ENCODE measurements at regions not wholly inside any gene's neighbourhood (a gene's known extent, or its start where the extent isn't known, plus 50 kb on each side); places are given as distances from the start of the nearest gene placed in this dataset.
"Not testable (repeated sequence)": the region's sequence is repeated elsewhere in the genome, so short reads cannot be mapped to it uniquely, and the experiment has no call there.

DNA sequence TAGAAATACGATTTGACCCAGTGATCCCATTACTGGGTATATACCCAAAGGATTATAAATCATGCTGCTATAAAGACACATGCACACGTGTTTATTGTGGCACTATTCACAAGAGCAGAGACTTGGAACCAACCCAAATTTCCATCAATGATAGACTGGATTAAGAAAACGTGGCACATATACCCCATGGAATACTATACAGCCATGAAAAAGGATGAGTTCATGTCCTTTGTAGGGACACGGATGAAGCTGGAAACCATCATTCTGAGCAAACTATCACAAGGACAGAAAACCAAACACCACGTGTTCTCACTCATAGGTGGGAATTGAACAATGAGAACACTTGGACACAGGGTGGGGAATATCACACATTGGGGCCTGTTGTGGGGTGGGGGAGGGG lies 1665.6 kb downstream of the PCDH9 start:
- DNase-seq (ENCODE audit: extremely low spot score); H3K4me3 ChIP-seq (ENCODE audit: low read depth, low read length); H3K27ac ChIP-seq (ENCODE audit: low read depth); H3K36me3 ChIP-seq (ENCODE audit: insufficient read depth); H3K4me1 ChIP-seq (ENCODE audit: insufficient read depth): not testable (repeated sequence)
- WGBS = 83% methylated on average over 5 of the region's 5 CpGs

DNA sequence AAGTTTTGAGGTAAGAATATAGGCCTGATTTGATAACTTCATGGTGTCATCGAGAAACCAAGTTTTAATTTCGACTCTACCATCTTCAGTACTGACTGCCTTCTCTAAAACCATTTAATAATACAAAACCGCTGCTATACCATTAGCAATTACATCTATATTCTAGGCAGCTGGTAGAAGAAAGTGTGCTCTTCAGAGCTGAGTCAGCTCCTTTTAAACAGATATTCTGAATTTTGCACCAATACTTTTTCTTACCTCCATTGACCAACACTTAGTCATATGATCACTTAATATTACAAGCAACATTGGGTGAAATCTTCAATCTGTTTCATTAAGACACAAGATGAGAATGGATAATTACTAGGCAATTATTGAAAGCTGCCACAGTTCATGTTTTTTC lies 1667.8 kb downstream of the PCDH9 start:
- Histone ChIP-seq H3K36me3 (ENCODE audit: insufficient read depth) (no peaks in the 10 kb centered on the region), H3K4me3 (ENCODE audit: low read depth, low read length) (no peak overlapping the region), H3K27ac (ENCODE audit: low read depth) (no peak overlapping the region), H3K4me1 (ENCODE audit: insufficient read depth) (no peaks in the 10 kb centered on the region)
- 91% methylated on average over 3 of the region's 3 CpGs for WGBS
- DNase-seq (ENCODE audit: extremely low spot score) = no peak

DNA sequence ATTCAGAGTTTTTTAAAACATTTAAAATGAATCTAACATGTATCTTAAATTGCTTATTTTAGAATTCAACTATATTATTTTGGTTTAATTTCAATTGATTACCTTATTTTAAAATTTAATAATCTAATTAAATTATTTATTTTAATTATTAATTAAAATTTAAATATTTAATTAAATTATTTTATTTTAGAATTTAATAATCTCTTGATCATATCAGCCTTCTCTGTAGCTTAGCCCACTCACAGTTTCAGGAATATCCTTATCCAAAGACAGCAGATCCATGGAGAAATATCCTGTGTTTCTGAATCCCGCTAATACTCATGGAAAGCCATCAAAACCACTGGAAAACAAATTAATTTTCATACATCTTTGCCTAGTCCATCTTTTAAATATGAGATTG lies 1669.2 kb downstream of the PCDH9 start:
- DNase-seq (ENCODE audit: extremely low spot score) = no peak
- WGBS = 98% methylated on average over 1 of the region's 1 CpG

DNA sequence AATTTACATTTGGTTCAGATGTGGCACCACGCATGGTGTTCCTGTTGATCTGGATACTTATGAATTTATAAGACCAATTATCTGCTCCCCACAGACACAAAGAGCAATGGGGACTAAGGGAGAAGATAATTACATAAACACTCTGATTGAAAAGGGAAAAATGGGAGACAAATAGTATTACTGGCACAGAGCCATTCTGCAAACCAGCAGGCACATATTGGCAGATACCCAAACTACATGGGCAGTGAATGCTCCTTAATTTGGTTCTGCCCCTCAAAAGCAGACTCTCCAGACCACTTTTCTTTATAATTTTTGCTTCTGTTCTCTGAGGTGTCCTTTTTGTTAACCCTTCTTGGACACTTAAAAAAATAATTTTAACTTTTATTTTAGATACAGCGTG lies 1674.2 kb downstream of the PCDH9 start:
- 90% methylated on average over 2 of the region's 2 CpGs for whole genome bisulfite sequencing
- H3K4me3 ChIP-seq (ENCODE audit: low read depth, low read length) = no peak overlapping the region
- DNase-seq (ENCODE audit: extremely low spot score) = no peak
- no peaks in the 10 kb centered on the region for H3K4me1 ChIP-seq (ENCODE audit: insufficient read depth)
- no peak overlapping the region for H3K27ac ChIP-seq (ENCODE audit: low read depth)
- no peaks in the 10 kb centered on the region for H3K36me3 ChIP-seq (ENCODE audit: insufficient read depth)

More for the DNA sequence above, 1669.2 kb downstream of the PCDH9 start:
- Histone ChIP-seq H3K4me3 (ENCODE audit: low read depth, low read length) (no peak overlapping the region), H3K27ac (ENCODE audit: low read depth) (no peak overlapping the region), H3K4me1 (ENCODE audit: insufficient read depth) (no peaks in the 10 kb centered on the region), H3K36me3 (ENCODE audit: insufficient read depth) (no peaks in the 10 kb centered on the region)

DNA sequence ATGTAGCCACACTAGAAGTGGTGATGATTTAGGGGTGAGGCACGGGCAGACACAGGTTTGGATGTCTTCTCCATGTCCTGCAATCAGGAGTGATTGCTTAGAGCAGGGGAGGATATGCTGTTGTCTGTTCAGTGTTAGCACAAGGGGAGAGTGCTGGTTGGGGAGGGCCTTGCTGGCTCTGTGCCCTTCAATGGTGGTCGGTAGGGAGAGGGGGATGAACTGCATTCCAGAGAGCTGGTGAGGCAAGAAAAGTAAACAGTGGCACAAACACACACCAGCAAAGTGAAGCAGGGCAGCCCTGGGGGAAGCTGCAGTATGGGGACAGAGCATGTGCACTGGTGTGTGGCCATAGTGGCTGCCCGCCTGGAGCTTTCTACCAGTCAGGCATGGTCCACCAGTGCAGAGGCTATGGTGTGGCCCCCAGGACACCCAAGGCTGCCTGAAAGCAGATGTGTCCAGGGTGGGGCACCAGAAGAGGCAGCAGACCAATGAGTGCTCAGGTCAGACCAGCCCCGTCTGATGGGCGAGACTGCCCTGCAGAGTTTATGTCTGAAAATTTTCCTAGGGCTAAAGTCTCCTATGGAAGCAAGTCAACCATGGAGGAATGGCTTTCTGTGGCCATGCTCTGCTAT lies 1676.9 kb downstream of the PCDH9 start:
- Histone ChIP-seq H3K27ac (ENCODE audit: low read depth) (no peak overlapping the region), H3K4me3 (ENCODE audit: low read depth, low read length) (no peak overlapping the region), H3K4me1 (ENCODE audit: insufficient read depth) (no peaks in the 10 kb centered on the region), H3K36me3 (ENCODE audit: insufficient read depth) (no peaks in the 10 kb centered on the region)
- DNase-seq (ENCODE audit: extremely low spot score) = no peak
- 63% methylated on average over 5 of the region's 5 CpGs for WGBS

DNA sequence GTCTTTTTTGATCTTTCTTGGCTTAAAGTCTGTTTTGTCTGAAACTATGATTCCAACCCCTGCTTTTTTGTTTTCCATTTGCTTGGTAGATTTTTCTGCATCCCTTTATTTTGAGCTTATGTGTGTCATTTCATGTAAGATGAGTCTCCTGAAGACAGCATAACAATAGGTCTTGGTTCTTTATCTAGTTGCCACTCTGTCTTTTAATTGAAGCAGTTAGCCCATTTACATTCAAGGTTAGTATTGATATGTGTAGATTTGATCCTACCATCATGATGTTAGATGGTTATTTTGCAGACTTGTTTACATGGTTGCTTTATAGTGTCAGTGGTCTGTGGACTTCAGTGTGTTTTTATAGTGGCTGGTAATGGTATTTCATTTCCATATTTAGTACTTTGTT lies 1678.9 kb downstream of the PCDH9 start:
- DNase-seq (ENCODE audit: extremely low spot score) = no peak
- H3K36me3 ChIP-seq (ENCODE audit: insufficient read depth) = no peaks in the 10 kb centered on the region
- no peaks in the 10 kb centered on the region for H3K4me1 ChIP-seq (ENCODE audit: insufficient read depth)
- no peak overlapping the region for H3K27ac ChIP-seq (ENCODE audit: low read depth)
- H3K4me3 ChIP-seq (ENCODE audit: low read depth, low read length) = no peak overlapping the region

DNA sequence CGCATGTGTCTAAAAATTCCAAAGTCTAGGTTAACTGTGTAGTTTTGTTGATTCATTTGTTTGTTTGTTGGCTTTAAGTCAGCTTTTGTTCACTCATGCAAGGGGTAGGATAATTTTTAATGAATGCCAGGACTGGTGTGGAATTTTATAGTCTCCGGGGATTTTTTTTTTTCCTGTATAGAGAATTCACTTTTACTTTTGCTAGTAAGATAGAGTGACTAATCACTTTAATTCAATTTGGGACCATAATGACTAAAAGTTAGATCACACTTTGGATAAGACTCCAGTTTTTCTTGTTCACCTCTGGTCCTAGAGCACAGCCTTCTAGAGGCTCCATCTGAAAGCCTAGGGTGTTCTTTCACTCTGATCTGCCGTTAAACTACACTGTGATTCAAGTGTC lies 1690.0 kb downstream of the PCDH9 start:
- 91% methylated on average over 3 of the region's 3 CpGs for WGBS
- no peak overlapping the region for H3K27ac ChIP-seq (ENCODE audit: low read depth)
- H3K4me1 ChIP-seq (ENCODE audit: insufficient read depth) = no peaks in the 10 kb centered on the region
- DNase-seq (ENCODE audit: extremely low spot score) = no peak
- H3K4me3 ChIP-seq (ENCODE audit: low read depth, low read length) = no peak overlapping the region
- no peaks in the 10 kb centered on the region for H3K36me3 ChIP-seq (ENCODE audit: insufficient read depth)

DNA sequence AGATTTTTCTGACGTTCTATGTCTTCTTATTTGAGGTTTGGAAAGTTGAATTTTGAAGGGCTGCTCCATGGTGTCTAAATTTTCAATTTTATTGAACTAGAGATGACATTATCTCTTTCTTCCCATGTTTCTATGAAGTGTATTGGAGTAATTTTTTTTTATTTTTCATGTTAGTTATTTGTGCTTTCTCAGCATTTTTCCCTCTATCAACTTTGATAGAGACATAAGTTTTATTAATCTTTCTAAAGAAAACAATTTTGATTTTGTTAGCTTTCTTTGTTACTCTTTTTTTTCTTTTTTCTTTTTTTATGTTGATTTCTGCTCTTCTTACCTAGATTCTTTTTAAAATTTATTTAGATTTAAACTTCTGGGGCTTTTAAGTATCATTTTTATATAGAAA lies 1694.8 kb downstream of the PCDH9 start:
- Histone ChIP-seq H3K4me3 (ENCODE audit: low read depth, low read length) (no peak overlapping the region), H3K27ac (ENCODE audit: low read depth) (no peak overlapping the region), H3K4me1 (ENCODE audit: insufficient read depth) (no peaks in the 10 kb centered on the region), H3K36me3 (ENCODE audit: insufficient read depth) (no peaks in the 10 kb centered on the region)
- no peak for DNase-seq (ENCODE audit: extremely low spot score)
- WGBS = 82% methylated on average over 1 of the region's 1 CpG

DNA sequence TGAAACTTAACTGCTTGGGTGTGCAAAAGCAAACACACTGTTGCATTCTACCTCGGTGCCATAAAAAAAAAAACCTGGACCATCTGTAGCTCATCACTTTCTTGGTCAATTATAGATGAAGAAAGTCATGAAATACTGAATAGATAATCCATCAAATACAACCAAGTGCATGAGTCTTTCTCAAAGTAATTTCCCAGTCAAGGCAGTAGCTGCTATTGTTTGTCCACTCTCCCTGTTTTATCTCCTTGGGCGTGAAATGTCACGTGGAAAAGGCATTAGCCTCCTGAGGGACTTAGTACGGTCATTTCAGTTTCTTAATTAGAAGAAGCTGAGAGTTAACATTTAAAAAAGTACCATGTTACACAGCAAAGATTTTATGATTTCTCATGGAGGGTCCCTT lies 1697.9 kb downstream of the PCDH9 start:
- DNase-seq (ENCODE audit: extremely low spot score) = no peak
- no peak overlapping the region for H3K27ac ChIP-seq (ENCODE audit: low read depth)
- H3K36me3 ChIP-seq (ENCODE audit: insufficient read depth) = no peaks in the 10 kb centered on the region
- no peak overlapping the region for H3K4me3 ChIP-seq (ENCODE audit: low read depth, low read length)
- WGBS = 78% methylated on average over 4 of the region's 4 CpGs
- no peaks in the 10 kb centered on the region for H3K4me1 ChIP-seq (ENCODE audit: insufficient read depth)

DNA sequence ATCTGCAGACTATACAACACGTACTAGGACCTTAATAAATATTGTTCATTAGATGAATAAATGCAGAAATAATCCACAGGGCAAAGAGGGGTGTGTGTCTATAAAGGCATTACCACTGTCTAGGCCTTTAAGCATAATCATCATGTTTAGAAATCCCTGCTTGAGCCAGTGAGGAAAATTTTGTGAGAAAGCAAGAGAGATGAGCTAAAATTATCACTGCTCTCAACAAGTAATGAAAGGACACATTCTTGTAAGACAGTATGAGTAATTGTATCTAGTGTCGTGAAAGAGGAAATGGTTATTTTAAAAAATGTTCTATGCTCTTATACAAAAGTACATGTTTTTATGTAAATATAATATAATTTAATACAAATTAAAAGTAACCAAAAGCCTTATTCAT lies 1699.4 kb downstream of the PCDH9 start:
- H3K4me1 ChIP-seq (ENCODE audit: insufficient read depth) = no peaks in the 10 kb centered on the region
- no peak overlapping the region for H3K27ac ChIP-seq (ENCODE audit: low read depth)
- no peak overlapping the region for H3K4me3 ChIP-seq (ENCODE audit: low read depth, low read length)
- 60% methylated on average over 2 of the region's 2 CpGs for WGBS
- H3K36me3 ChIP-seq (ENCODE audit: insufficient read depth) = no peaks in the 10 kb centered on the region
- DNase-seq (ENCODE audit: extremely low spot score) = no peak

DNA sequence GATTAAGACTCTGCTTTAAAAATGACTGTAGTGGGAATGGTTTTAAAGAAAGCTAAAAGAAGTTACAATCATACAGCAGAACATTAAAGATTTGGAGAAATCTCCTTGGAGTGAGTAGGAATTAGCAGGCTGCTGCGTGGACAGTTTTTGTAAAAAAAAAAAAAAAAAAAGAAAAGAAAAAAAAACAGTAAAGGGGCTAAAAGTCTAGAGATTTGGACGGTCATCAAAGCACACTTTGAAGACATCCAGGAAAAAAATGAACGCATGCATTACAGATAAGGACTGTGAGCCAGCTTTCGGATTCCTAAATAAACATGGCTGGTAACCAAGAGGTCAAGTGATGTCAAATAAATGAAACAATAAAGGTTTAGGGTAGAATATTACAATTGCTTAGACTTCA lies 1700.6 kb downstream of the PCDH9 start:
- H3K36me3 ChIP-seq (ENCODE audit: insufficient read depth) = no peaks in the 10 kb centered on the region
- H3K4me3 ChIP-seq (ENCODE audit: low read depth, low read length) = no peak overlapping the region
- DNase-seq (ENCODE audit: extremely low spot score) = no peak
- 34% methylated on average over 4 of the region's 4 CpGs for WGBS
- no peak overlapping the region for H3K27ac ChIP-seq (ENCODE audit: low read depth)
- H3K4me1 ChIP-seq (ENCODE audit: insufficient read depth) = no peaks in the 10 kb centered on the region

DNA sequence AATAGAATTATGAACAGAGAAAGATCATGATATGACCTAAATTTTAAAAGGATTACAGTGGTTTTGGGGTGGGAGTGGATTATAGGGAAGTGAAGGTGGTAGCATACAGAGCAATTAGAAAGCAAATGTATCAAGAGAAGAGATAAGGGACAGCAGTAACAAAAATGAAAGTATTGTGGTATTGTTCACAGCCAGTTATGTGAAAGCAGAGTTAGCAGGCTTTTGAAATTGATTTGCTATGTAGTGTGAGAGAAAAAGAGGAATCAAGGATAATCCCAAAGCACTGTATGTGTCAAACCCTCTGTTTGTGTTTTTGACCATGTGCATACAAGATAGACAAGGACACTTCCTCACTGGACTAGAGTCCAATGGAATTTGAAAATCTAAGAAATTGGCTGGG lies 1721.4 kb downstream of the PCDH9 start:
- no peaks in the 10 kb centered on the region for H3K36me3 ChIP-seq (ENCODE audit: insufficient read depth)
- H3K4me1 ChIP-seq (ENCODE audit: insufficient read depth) = no peaks in the 10 kb centered on the region
- H3K27ac ChIP-seq (ENCODE audit: low read depth) = no peak overlapping the region
- no peak overlapping the region for H3K4me3 ChIP-seq (ENCODE audit: low read depth, low read length)
- DNase-seq (ENCODE audit: extremely low spot score) = no peak

DNA sequence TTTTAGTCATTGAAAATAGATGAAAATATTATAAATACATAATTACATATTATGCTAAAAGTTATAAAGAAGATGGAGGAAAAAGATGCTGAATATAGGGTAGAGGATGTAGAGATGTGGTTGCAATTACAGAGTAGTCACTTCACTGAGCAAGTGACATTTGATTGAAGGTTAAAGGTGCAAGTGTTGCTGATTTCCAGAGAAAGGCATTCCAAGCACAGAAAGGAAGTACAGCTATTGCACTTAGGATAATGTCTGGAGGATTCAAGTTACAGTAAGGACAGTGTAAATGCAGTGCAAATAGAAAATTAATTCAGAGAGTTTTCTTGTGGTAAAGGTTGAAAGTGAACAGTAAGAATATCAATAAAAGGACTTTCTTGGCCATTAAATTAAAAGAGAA lies 1721.8 kb downstream of the PCDH9 start:
- Histone ChIP-seq H3K36me3 (ENCODE audit: insufficient read depth) (no peaks in the 10 kb centered on the region), H3K4me1 (ENCODE audit: insufficient read depth) (no peaks in the 10 kb centered on the region), H3K27ac (ENCODE audit: low read depth) (no peak overlapping the region), H3K4me3 (ENCODE audit: low read depth, low read length) (no peak overlapping the region)
- no peak for DNase-seq (ENCODE audit: extremely low spot score)

DNA sequence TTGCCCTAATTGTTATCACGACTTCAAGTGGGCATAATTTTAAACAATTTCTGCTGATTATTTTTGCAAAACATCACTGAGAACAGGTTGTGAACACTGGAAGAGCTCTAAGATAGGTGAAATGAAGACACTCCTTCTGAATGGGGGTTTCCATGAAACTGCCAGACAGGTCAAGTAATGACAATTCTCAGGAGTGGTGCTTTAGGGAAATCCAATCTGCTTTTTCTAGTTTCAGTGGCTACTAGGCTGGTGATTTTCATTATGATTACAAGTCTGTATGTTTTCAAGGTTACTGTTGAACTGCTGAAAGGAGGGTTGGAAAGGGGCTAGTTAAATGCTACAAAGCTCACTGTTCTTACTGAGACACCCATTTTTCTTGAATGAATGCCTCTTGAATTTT lies 1724.2 kb downstream of the PCDH9 start:
- Histone ChIP-seq H3K4me1 (ENCODE audit: insufficient read depth) (no peaks in the 10 kb centered on the region), H3K36me3 (ENCODE audit: insufficient read depth) (no peaks in the 10 kb centered on the region), H3K27ac (ENCODE audit: low read depth) (no peak overlapping the region), H3K4me3 (ENCODE audit: low read depth, low read length) (no peak overlapping the region)
- WGBS = 75% methylated on average over 1 of the region's 1 CpG
- no peak for DNase-seq (ENCODE audit: extremely low spot score)

DNA sequence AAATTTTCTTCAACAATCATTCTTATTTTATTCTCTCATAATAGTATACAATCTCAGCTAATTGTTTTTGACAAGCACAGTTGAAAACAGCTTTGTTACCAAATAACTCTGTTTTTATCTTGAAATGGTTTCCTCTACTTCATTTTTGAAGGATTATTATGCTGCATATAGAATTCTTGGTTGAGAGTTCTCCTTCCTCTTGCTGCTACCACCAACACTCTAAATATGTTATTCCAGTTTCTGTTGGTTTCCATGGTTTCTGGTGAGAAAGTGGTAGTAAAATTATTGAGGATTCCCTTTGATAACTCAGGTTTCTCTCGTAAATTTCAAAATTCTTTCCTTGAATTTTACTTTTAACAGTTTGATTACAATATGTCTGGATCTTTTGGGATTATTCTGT lies 1725.9 kb downstream of the PCDH9 start:
- 86% methylated on average over 1 of the region's 1 CpG for WGBS
- H3K4me3 ChIP-seq (ENCODE audit: low read depth, low read length) = no peak overlapping the region

More for the DNA sequence above, 1725.9 kb downstream of the PCDH9 start:
- Histone ChIP-seq H3K4me1 (ENCODE audit: insufficient read depth) (no peaks in the 10 kb centered on the region), H3K36me3 (ENCODE audit: insufficient read depth) (no peaks in the 10 kb centered on the region), H3K27ac (ENCODE audit: low read depth) (no peak overlapping the region)
- no peak for DNase-seq (ENCODE audit: extremely low spot score)
